Activated CD8-positive, alpha-beta memory T cell treated with anti-CD3 and anti-CD28 coated beads, Interleukin-2, amount 10 ng/mL, durations not matched to agents 7 days and 5 days (primary cell): ENCODE measurements at regions not wholly inside any gene's neighbourhood (a gene's known extent, or its start where the extent isn't known, plus 50 kb on each side); places are given as distances from the start of the nearest gene placed in this dataset.

Experiments used
- ATAC-seq: fragments of 150-1000 bp; cut with Tn5 transposase; one replicate; pipeline ENCODE4 v1.10.0; 2021; ENCODE audit warnings: moderate library complexity
- CTCF ChIA-PET: fragments of 350-600 bp; sonication (Branson Sonifier 250); formaldehyde crosslinking; loops from one replicate; lab custom pipeline; 2021; ENCODE audit warnings: antibody characterized with exemption; lab: Charles Lee
- DNase-seq: peaks from one replicate; pipeline ENCODE4 v3.0.0-alpha.2; 2020
- H3K27ac Mint-ChIP-seq: one replicate; pipeline ENCODE4 v1.8.0; 2021; ENCODE audit warnings: mild to moderate bottlenecking, mixed read lengths
- H3K27me3 Mint-ChIP-seq: one replicate; pipeline ENCODE4 v1.8.0; 2021; ENCODE audit warnings: mixed read lengths
- H3K36me3 Mint-ChIP-seq: one replicate; pipeline ENCODE4 v1.8.0; 2021; ENCODE audit warnings: mild to moderate bottlenecking, mixed read lengths
- H3K4me1 Mint-ChIP-seq: one replicate; pipeline ENCODE4 v1.8.0; 2021; ENCODE audit warnings: mixed read lengths
- H3K4me3 Mint-ChIP-seq: one replicate; pipeline ENCODE4 v1.8.0; 2021; ENCODE audit warnings: mild to moderate bottlenecking, moderate library complexity, mixed read lengths
- H3K9me3 Mint-ChIP-seq: one replicate; pipeline ENCODE4 v1.8.0; 2022; ENCODE audit warnings: low read depth, mixed read lengths

- H3K36me3 Mint-ChIP-seq = no peaks in the 10 kb centered on the region
- H3K4me1 Mint-ChIP-seq = no peaks in the 10 kb centered on the region
- DNase-seq (no peak), ATAC-seq (no peak)
- no peak overlapping the region for H3K27ac Mint-ChIP-seq
- no peak overlapping the region for H3K4me3 Mint-ChIP-seq
- peaks cover 3% of the 10 kb centered on the region for H3K9me3 Mint-ChIP-seq
- CTCF ChIA-PET = no interaction called here
- no peaks in the 10 kb centered on the region for H3K27me3 Mint-ChIP-seq
Measured at GRCh38 chr5:6867712-6868111, 154.5 kb downstream of the TENT4A start.

- ATAC-seq (no peak), DNase-seq (no peak)
- H3K4me3 Mint-ChIP-seq = no peak overlapping the region
- CTCF ChIA-PET = no interaction called here
- no peaks in the 10 kb centered on the region for H3K27me3 Mint-ChIP-seq
- H3K4me1 Mint-ChIP-seq = no peaks in the 10 kb centered on the region
- no peaks in the 10 kb centered on the region for H3K36me3 Mint-ChIP-seq
- H3K9me3 Mint-ChIP-seq = peaks cover 3% of the 10 kb centered on the region
- H3K27ac Mint-ChIP-seq = no peak overlapping the region
Measured at GRCh38 chr5:6868171-6868570, 154.9 kb downstream of the TENT4A start.

- Mint-ChIP-seq H3K27me3 (no peaks in the 10 kb centered on the region), H3K4me3 (no peak overlapping the region), H3K9me3 (peaks cover 3% of the 10 kb centered on the region), H3K4me1 (no peaks in the 10 kb centered on the region), H3K27ac (no peak overlapping the region), H3K36me3 (no peaks in the 10 kb centered on the region)
- DNase-seq = no peak
- CTCF ChIA-PET = no interaction called here
- no peak for ATAC-seq
Measured at GRCh38 chr5:6868575-6869215, 155.5 kb downstream of the TENT4A start.

- H3K27ac Mint-ChIP-seq = no peak overlapping the region
- ATAC-seq (no peak), DNase-seq (no peak)
- H3K27me3 Mint-ChIP-seq = no peaks in the 10 kb centered on the region
- peaks cover 3% of the 10 kb centered on the region for H3K9me3 Mint-ChIP-seq
- H3K36me3 Mint-ChIP-seq = no peaks in the 10 kb centered on the region
- CTCF ChIA-PET = no interaction called here
- no peaks in the 10 kb centered on the region for H3K4me1 Mint-ChIP-seq
- no peak overlapping the region for H3K4me3 Mint-ChIP-seq
Measured at GRCh38 chr5:6869677-6870076, 156.4 kb downstream of the TENT4A start.

GRCh38 chr5:6872441-6873160 lies 159.4 kb downstream of the TENT4A start:
- ATAC-seq = no peak
- no peak for DNase-seq
- Mint-ChIP-seq H3K4me3 (no peak overlapping the region), H3K9me3 (peaks cover 2% of the 10 kb centered on the region), H3K27ac (no peak overlapping the region), H3K27me3 (no peaks in the 10 kb centered on the region), H3K4me1 (no peaks in the 10 kb centered on the region), H3K36me3 (no peaks in the 10 kb centered on the region)
- CTCF ChIA-PET = no interaction called here

- CTCF ChIA-PET = no interaction called here
- no peak for ATAC-seq
- Mint-ChIP-seq H3K4me1 (no peaks in the 10 kb centered on the region), H3K27me3 (no peaks in the 10 kb centered on the region), H3K4me3 (no peak overlapping the region), H3K9me3 (no peaks in the 10 kb centered on the region), H3K27ac (no peak overlapping the region), H3K36me3 (no peaks in the 10 kb centered on the region)
- DNase-seq = no peak
Measured at GRCh38 chr5:6873359-6873758, 160.1 kb downstream of the TENT4A start.

GRCh38 chr5:6875376-6875775 lies 162.1 kb downstream of the TENT4A start:
- Mint-ChIP-seq H3K36me3 (no peaks in the 10 kb centered on the region), H3K4me1 (no peaks in the 10 kb centered on the region)

GRCh38 chr5:6877986-6878828 lies 165.0 kb downstream of the TENT4A start:
- CTCF ChIA-PET = no interaction called here
- H3K27ac Mint-ChIP-seq = no peak overlapping the region
- no peaks in the 10 kb centered on the region for H3K4me1 Mint-ChIP-seq
- H3K36me3 Mint-ChIP-seq = no peaks in the 10 kb centered on the region
- no peaks in the 10 kb centered on the region for H3K9me3 Mint-ChIP-seq
- DNase-seq (no peak), ATAC-seq (no peak)
- no peak overlapping the region for H3K4me3 Mint-ChIP-seq
- peaks cover 2% of the 10 kb centered on the region for H3K27me3 Mint-ChIP-seq

More at GRCh38 chr5:6875376-6875775, 162.1 kb downstream of the TENT4A start:
- Mint-ChIP-seq H3K27me3 (peaks cover 2% of the 10 kb centered on the region), H3K4me3 (no peak overlapping the region), H3K27ac (no peak overlapping the region), H3K9me3 (no peaks in the 10 kb centered on the region)
- no peak for DNase-seq
- CTCF ChIA-PET = no interaction called here
- no peak for ATAC-seq

GRCh38 chr5:6885581-6885980 lies 172.3 kb downstream of the TENT4A start:
- Mint-ChIP-seq H3K4me3 (no peak overlapping the region), H3K27me3 (no peaks in the 10 kb centered on the region), H3K4me1 (peaks cover 16% of the 10 kb centered on the region), H3K27ac (no peak overlapping the region), H3K9me3 (peaks cover 9% of the 10 kb centered on the region), H3K36me3 (peaks cover 3% of the 10 kb centered on the region)
- DNase-seq = no peak
- CTCF ChIA-PET = no interaction called here
- no peak for ATAC-seq

- CTCF ChIA-PET = no interaction called here
- Mint-ChIP-seq H3K4me1 (peaks cover 16% of the 10 kb centered on the region), H3K27ac (no peak overlapping the region), H3K36me3 (peaks cover 3% of the 10 kb centered on the region), H3K27me3 (no peaks in the 10 kb centered on the region), H3K4me3 (no peak overlapping the region), H3K9me3 (peaks cover 9% of the 10 kb centered on the region)
- ATAC-seq (no peak), DNase-seq (no peak)
Measured at GRCh38 chr5:6886866-6887265, 173.6 kb downstream of the TENT4A start.

GRCh38 chr5:6889030-6889429 lies 175.8 kb downstream of the TENT4A start:
- no peak for ATAC-seq
- no peak overlapping the region for H3K4me3 Mint-ChIP-seq
- H3K36me3 Mint-ChIP-seq = peaks cover 3% of the 10 kb centered on the region
- no peaks in the 10 kb centered on the region for H3K27me3 Mint-ChIP-seq
- CTCF ChIA-PET = no interaction called here
- H3K27ac Mint-ChIP-seq = no peak overlapping the region
- peaks cover 16% of the 10 kb centered on the region for H3K4me1 Mint-ChIP-seq
- H3K9me3 Mint-ChIP-seq = peaks cover 9% of the 10 kb centered on the region
- DNase-seq = no peak

- no peak for DNase-seq
- ATAC-seq = no peak
- CTCF ChIA-PET = no interaction called here
- Mint-ChIP-seq H3K36me3 (no peaks in the 10 kb centered on the region), H3K27ac (no peak overlapping the region), H3K27me3 (no peaks in the 10 kb centered on the region), H3K9me3 (no peaks in the 10 kb centered on the region), H3K4me1 (no peaks in the 10 kb centered on the region), H3K4me3 (no peak overlapping the region)
Measured at GRCh38 chr5:6899221-6899620, 186.0 kb downstream of the TENT4A start.

- no peaks in the 10 kb centered on the region for H3K9me3 Mint-ChIP-seq
- CTCF ChIA-PET = no interaction called here
- no peaks in the 10 kb centered on the region for H3K4me1 Mint-ChIP-seq
- DNase-seq = no peak
- no peak overlapping the region for H3K4me3 Mint-ChIP-seq
- ATAC-seq = no peak
- no peaks in the 10 kb centered on the region for H3K27me3 Mint-ChIP-seq
- no peak overlapping the region for H3K27ac Mint-ChIP-seq
- no peaks in the 10 kb centered on the region for H3K36me3 Mint-ChIP-seq
Measured at GRCh38 chr5:6900247-6901227, 187.3 kb downstream of the TENT4A start.
